ENCODE measurements at regions not wholly inside any gene's neighbourhood (a gene's known extent, or its start where the extent isn't known, plus 50 kb on each side); places are given as distances from the start of the nearest gene placed in this dataset.
A peak's percentile ranks its signal among the peaks of the same experiment; 100 is the strongest.

GRCh38 chr1:63046539-63046938, 262.6 kb downstream of the ATG4C start:
- DNase-seq = no peak

GRCh38 chr1:63049135-63049534, 265.2 kb downstream of the ATG4C start:
- DNase-seq = no peak

GRCh38 chr1:63051356-63051755, 267.4 kb downstream of the ATG4C start:
- no peak for DNase-seq

- no peak for DNase-seq
These were observed 268.0 kb downstream of the ATG4C start for GRCh38 chr1:63051886-63052285.

GRCh38 chr1:63054184-63054583, 268.2 kb upstream of the FOXD3 start:
- DNase-seq = no peak

- DNase-seq = no peak
These were observed 259.0 kb upstream of the FOXD3 start for GRCh38 chr1:63063367-63063766.

GRCh38 chr1:63064135-63064534, 258.2 kb upstream of the FOXD3 start:
- no peak for DNase-seq

GRCh38 chr1:63068626-63069025, 253.7 kb upstream of the FOXD3 start:
- DNase-seq = no peak

- no peak for DNase-seq
These were observed 253.2 kb upstream of the FOXD3 start for GRCh38 chr1:63069214-63069613.

GRCh38 chr1:63073309-63074306, 248.8 kb upstream of the FOXD3 start:
- DNase-seq = peak; percentile 66

- no peak for DNase-seq
These were observed 248.0 kb upstream of the FOXD3 start for GRCh38 chr1:63074321-63074720.

GRCh38 chr1:63082766-63083165, 239.6 kb upstream of the FOXD3 start:
- no peak for DNase-seq

GRCh38 chr1:63087966-63088365, 234.4 kb upstream of the FOXD3 start:
- peak; percentile 20 for DNase-seq

GRCh38 chr1:63099188-63099587, 223.2 kb upstream of the FOXD3 start:
- no peak for DNase-seq

GRCh38 chr1:63101336-63101735, 221.0 kb upstream of the FOXD3 start:
- no peak for DNase-seq

GRCh38 chr1:63103682-63104081, 218.7 kb upstream of the FOXD3 start:
- no peak for DNase-seq

- no peak for DNase-seq
These were observed 215.3 kb upstream of the FOXD3 start for GRCh38 chr1:63107066-63107465.

- DNase-seq = no peak
These were observed 214.2 kb upstream of the FOXD3 start for GRCh38 chr1:63108206-63108605.

GRCh38 chr1:63112155-63112900, 210.0 kb upstream of the FOXD3 start:
- DNase-seq = no peak

GRCh38 chr1:63115527-63115926, 206.8 kb upstream of the FOXD3 start:
- no peak for DNase-seq

- no peak for DNase-seq
These were observed 206.4 kb upstream of the FOXD3 start for GRCh38 chr1:63116016-63116415.

- DNase-seq = no peak
These were observed 202.7 kb upstream of the FOXD3 start for GRCh38 chr1:63119575-63120155.

GRCh38 chr1:63122079-63122478, 200.3 kb upstream of the FOXD3 start:
- no peak for DNase-seq
